GM21367 (cell line): ENCODE measurements at regions not wholly inside any gene's neighbourhood (a gene's known extent, or its start where the extent isn't known, plus 50 kb on each side); places are given as distances from the start of the nearest gene placed in this dataset.

Source experiments
- ATAC-seq: cut with Tn5 transposase; IDR thresholded peaks from one replicate; pipeline ENCODE4 v1.9.1; 2021; ENCODE audit not compliant: unreplicated experiment

DNA sequence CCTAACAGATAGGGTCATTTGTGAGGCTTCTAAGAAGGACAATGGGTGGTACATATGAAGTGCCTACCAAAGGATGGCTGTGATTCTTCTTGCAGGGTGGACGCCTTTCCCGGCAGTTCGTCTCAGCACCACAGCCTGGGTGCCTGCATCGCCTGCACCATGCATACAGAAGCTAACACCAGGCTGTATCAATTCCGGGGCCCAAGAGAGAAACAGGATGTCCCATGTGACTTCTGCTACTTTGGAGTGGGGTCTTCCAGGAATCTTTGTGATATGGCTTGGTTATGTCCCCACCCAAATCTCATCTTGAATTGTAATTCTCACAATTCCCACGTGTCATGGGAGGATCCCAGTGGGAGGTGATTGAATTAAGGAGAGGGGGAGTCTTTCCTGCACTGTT lies 251.6 kb upstream of the TNRC6C start:
- no peak for ATAC-seq

DNA sequence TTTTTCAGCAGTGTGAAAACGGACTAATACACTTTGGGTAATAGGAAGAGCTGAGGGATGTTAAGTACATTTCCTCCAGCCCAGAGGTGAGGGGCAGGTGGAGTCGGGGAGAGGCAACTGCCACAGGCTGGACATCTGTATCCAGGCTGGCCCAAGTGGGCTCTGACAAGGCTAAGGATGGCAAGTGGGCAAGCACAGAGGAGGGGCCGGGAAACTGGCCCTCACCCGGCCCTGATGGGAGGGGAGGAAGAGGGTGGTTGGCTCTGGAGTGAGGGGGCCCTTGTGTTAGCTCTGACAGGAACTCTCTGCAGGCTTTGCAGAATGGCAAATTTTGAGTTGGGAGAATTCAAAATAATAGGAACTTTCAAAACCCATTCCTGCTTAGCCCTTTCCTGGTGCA lies 251.0 kb upstream of the TNRC6C start:
- no peak for ATAC-seq

DNA sequence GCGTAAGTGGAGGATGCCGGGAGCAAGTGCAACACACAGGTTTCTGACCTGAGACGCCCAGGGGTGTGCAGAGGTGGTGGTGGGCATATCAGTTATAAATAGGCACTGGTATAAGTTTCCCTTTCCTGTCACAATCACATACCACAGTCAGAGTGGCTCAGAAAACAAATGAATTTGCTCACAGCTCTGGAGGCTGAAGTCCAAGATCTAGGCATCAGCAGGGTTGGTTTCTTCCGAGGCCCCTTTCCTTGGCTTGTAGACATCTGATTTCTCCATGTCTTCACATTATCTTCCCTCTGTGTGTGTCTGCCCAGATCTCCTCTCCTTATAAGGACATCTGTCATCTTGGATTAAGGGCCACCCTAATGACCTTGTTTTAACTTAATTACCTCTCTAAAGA lies 250.5 kb upstream of the TNRC6C start:
- no peak for ATAC-seq

DNA sequence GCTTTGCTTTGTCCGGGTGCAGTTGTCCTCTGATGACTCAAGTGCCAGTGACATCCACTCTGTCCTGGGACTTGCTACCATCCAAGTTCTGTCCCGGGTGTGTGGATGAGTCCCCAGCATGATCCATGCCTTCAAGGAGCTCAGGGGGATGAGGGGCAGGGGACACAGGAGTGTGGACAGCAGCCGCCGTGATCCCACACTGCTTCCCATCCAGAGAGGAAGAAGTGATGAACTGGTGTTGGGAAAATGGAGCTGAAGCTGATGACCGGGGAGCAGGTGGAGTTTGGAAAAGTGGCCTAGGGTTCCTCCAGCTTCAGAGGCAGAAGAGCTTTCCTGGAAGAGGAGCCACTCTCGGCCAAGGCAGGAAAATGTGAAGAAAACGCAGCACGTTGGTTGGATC lies 249.6 kb upstream of the TNRC6C start:
- no peak for ATAC-seq

DNA sequence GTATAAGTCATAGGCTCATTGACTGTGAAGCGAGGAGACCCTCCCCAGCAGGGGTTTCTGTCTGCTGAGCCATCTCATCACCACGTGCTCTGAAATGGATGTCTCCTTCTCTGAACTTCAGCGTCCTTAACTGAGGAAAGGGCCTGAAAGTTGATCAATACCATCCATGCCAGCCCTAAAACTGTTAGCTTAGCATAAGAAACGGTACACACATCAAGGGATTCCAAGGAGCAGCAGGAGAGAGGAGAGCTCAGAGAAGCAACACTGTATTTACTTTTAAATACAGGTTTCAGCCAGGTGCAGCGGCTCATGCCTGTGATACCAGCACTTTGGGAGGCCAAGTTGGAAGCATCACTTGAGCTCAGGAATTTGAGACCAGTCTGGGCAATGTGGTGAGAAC lies 248.9 kb upstream of the TNRC6C start:
- no peak for ATAC-seq

DNA sequence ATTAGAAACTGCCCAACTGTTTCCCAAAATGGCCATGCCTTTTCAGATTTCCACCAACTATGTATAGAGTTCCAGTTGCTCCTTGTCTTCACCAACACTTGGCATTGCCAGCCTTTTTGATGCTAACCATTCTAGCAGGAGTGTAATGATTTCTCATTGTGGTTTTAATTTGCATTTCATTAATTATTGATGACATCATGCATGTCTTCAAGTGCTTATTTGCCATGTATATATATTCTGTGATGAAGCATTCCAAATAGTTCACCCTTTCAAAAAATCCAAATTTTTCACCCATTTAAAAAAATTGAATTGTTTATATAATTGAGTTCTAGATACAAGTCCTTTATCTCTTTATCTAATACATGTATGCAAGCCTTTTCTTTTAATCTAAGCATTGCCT lies 245.9 kb upstream of the TNRC6C start:
- no peak for ATAC-seq

DNA sequence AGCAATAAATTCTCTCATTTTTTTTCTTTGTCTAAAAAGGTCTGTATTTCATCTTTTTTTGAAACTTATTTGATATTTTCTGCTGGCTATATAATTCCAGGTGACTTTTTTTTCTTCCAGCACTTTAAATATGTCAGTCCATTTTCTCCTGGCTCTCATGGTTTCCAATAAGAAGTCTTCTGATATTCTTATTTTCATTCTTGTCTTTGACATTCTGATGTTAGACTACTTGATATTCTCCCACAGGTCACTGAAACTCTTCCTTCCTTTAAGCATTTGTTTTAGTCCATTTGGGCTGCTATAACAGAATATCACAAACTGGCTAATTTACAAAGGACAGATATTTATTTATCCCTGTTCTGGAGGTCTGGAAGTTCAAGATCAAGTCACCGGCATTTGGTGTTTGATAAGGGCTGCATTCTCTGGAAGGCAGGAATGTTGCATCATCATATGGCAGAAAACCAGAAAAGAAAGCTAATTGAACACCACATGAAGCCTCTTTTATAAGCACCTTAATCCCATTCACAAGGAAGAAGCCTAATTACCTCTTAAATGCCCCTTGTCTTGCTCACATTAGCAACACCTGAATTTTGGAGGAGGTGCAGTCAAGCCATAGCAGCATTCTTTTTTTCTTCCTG lies 242.1 kb upstream of the TNRC6C start:
- no peak for ATAC-seq

DNA sequence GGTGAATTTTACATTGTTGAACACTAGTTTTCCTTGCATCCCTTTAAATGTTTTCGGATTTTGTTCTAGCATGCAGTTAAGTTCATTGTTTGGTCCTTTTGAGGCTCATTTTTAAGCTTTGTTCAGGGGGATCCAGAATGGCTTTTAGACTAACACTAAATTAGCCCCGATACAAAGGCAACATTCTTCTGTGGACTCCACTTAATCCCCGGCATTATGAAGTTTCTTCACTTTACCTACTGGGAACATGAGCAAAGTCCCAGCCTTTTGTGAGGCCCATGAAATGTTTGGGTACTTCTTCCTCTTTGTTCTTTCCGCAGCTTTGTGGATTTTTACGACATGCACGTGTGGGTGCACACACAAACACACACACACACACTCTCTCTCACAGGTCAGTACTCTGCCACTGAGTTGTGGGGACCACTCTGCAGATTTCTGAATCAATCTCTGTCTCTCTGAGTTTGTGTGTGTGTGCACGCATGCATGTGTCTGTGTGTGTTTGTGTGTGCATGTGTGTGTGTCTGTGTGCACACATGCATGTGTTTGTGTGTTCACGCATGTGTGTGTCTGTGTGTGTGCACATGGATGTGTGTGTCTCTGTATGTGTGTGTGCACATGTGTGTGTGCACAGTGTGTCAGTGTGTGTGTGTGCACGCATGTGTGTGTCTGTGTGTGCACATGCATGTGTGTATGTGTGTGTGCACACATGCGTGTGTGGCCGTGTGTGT lies 240.4 kb upstream of the TNRC6C start:
- no peak for ATAC-seq

DNA sequence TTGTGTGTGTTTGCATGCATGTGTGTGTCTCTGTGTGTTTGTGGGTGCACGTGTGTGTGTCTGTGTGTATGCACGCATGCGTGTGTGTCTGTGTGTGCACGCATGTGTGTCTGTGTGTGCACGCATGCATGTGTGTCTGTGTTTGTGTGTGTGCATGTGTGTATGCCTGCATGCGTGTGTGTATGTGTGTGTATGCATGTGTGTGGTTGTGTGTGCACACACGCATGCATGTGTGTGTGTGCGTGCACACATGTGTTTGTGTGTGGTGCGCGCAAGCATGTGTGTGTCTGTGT lies 239.9 kb upstream of the TNRC6C start:
- no peak for ATAC-seq

DNA sequence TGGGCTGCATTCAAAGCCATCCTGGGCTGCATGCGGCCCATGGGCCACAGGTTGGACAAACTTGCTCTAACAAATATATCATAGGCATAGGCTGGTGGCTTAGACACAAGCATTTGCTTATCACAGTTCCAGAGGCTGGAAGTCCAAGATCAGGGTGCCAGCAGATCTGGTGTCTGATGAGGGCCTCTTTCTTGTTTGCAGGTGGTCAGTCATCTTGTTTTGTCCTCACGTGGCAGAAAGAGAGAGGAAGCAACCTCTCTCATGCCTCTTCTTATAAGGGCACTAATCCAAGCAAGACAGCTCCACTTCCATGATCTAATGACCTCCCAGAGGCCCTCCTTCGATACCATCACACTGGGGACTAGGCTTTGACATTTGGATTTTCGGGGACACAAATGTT lies 238.7 kb upstream of the TNRC6C start:
- ATAC-seq: no peak

DNA sequence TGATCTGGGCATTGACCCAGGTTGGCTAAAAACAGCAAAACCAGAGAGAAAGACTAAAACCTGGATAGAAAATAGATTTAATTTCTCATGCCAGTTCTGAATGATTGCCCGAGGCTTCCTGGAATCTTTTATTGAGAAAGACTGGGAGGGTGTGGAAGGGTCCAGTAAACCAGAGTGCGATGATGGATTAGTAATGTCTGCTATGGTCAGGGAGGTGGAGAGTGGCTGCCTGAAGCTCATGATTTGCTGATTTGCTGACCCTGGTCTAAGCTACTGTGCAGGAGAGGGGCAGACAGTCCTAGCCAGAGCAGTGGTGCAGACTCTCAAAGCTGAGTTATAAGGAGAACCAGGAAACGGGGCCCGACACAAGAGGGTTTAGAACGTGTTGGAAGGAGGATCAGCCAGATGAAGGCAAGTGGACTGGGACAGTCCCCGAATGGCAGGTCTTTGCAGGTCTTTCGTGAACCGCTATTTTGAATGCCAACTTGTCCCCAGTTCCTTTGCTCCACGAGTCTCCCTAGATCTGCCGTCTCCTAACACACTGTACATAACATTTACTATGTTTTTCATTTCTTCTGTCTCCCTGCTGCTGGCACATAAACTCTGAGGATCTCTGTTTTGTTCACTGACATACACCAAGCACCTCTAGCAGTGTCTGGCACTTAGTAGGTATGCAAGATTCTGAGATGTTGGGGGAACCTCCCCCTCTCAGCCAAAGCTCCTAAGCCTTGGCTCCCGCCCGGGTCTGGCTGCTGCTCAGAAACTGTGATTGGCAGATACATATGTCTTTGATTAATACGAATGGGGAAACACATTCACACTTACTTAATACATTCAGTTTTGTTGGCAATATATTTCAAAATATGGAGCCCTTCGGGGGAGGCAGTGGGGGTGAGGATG lies 237.3 kb upstream of the TNRC6C start:
- no peak for ATAC-seq

DNA sequence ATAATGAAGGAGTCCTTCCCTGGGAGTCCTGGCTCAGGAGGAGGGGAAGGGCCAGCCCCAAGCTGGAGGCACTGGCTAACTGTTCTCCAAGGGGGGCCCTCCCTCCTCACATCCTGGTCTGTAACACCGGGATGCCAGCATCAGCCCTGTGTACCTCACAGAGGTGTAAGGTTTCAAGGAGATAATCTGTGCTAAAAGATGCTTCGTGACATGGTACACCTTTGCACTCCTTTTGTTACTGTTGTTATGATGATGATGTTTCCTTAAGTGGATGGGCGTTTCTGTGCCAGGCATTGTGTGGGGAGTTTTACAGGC lies 236.7 kb upstream of the TNRC6C start:
- no peak for ATAC-seq

DNA sequence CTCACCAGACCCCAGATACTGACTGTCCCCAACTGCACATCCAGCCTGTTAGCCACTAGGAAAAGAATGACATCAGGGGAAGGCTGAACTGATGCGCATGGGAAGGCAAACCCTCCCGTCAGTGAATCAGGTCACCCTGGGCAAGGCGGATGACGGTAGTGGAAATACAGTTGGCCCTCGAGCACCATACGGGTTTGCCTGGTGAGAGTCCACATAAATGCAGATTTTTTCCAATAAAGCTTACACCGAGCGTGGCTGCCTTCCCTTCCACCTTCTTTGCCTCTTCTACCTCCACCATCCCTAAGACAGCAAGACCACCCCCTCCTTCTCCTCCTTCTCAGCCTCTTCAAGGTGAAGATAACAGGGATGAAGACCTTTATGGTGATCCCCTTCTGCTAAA lies 236.1 kb upstream of the TNRC6C start:
- no peak for ATAC-seq

DNA sequence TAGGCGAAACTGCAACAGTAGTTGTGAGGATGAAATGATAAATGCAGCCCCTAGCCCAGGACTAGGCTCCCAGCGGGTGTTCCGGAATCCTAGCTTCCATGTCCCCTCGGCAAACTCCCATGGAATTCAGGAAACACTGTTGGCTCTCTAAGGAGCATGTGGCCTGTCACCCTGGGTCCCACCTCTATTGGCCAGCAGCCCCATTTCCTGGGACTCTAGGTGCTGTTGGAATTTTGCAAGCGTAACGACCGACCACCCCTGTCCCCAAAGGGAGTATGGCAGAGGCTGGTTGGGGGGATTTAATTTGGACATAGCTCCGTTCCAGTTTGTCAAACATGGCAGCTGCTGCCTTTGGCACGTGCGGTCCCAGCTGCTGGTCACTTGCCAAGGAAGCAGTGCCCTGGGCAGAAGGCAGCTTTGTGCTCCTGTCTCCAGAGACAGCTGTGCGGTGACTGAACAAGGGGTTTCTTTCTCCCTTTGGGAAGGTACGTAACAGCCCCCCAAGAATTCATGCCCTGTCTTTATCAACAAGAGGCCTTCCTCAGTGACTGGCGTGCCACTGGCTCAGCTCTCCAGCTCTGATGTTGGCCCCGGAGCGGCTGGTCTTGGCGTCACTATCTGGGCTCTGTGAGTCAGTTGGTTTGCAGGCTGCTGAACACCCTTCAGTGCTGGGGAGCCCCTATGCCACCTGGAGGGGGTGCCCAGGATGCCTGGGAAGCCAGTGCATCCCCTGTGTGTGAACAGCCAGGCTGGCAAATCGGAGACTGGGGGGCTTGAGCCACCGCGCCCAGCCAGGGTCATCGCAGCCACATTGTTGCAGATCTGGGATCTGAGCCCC lies 235.2 kb upstream of the TNRC6C start:
- no peak for ATAC-seq

DNA sequence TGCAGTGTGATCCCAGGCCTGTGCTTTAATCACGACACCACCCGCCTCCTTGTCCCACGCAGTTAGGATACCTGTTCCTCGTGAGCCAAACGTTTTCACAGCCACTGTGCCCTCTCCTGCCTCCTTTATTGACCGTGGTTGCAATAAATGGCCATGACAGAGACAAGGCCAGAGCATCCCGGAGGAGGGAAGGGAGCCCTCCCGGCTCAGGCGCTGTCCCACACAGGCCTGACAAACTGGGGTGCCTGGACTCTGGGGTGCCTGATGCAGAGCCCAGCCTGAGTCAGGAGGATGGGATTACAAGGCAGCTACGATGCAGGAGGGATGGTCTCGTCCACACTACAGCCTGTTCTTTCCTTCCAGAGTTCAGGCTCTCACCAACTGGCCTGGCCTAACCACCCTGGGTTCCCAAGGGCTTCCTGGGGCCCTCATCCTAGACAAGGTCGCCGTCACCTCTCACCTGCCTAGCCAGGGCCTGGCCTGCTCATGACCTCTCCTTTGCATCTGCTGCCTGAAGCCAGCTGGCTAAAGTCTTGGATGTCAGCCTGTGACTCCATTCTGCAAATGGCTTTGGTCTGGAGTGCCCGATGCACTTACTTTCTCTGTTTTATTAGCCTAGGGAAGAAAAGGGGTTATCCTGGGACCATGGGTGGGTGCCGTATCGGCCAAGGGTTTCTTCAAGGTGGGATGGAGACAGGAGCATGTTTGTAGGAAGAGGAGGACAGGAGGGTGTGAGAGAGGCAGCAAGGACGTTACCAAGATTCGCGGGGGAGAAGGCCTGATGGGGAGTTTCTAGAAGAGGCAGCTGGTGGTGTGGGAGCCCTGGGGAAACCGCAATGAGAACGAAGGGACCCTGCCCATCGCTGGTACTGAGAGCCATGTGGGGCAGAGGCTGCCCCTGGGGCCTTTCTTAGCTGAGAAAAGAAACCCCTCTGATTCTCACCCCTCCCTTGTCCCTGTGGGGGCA lies 234.3 kb upstream of the TNRC6C start:
- ATAC-seq: no peak

DNA sequence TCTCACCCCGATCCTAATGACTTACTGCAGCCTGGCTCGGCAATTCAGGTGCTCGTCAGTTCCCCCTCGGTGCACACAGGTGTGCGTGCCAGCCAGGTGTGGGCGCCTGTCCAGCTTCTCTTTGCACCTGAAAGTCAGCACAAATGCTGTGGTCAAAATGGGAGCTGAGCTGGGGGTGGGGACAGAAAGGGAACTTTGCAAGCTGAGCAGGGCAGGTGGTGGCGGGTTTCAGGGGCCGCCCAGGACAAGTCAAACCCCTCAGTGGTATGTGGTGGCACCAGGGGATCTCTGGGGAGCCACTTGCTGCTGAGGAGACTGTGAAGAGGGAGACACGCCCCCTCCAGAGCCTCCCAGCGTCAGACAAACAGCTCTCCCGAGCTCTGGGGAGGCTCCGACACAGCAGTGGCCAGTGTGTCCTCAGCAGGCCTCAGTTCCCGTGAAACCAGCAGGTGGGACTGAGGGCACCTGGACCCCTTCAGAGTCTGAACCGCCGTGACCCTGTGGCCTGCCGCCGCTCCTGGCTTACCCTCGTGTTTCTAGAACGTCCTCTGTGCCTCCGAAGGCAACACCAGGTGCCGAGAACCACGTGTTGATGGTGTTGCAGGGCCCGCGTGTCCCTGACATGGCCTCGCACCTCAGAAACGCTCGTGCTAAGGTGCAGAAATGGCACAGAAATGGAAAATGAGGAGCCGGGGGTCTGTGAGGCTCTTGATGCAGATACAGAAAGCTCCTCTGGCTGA lies 233.5 kb upstream of the TNRC6C start:
- no peak for ATAC-seq

DNA sequence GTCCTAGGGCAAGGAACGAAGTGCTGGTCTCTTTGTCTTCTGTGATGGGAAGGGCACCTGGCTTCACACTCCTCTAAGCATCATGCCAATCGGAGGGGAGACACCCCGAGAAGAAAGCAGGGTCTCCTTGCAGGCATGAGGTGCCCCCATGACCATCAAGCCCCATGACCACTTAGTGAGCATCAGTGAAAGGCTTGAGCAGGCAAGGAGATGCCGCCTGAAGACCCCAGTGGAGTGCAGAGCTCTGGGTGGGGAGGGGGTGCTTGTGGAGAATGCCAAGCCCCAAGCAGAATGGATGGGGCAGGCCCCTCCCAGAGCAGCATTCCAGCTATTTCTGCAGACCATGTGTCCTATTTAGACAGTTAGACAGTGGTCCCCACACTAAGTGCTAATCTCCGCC lies 232.7 kb upstream of the TNRC6C start:
- no peak for ATAC-seq

DNA sequence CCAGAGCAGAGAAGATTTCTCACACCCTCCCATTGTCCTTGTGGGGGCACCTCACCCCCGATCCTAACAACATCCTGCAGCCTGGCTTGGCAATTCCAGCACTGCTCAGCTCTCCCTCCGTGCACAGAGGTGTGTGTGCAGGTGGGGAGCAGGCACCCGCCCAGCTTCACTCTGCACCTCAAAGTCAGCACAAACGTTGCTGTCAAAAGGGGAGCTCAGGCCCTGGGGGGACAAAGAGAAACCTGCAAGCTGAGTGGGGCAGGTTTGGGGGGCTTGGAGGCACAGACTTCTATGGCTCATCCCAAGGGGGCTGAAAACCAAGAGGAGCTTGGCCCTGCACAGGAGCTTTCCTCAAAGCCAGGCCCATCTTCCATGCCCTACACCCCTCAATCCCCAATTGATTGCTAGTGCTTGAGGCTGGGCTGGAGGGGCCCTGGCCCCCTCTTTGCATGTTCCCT lies 231.9 kb upstream of the TNRC6C start:
- no peak for ATAC-seq

DNA sequence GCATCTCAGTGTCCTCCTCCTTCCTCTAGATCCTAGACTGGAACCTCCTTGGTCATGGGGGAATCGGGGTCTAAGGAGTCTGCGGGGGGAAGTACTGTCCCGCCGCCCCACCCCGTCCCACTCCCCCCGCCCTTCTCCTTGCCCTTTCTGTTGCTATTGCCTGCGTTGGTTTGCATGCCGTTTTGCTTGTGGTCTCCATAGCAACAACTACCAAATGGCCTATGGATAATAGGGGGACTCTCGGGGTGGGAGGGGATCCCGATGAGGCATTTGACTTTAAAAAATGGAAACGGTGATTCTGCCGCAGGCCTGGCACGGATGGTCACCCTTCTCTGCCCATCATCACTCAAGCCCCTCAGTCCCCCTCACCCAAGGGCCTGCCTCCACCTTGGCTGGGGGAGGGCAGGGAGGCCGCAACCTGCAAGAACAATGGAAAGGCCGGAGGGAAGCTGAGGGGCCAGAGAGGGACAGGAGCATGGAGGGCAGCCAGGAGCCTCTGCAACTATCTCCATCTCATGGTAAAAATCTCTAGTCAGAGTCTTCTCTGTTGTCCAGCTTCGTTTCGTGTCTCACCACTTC lies 231.4 kb upstream of the TNRC6C start:
- ATAC-seq: no peak
